ENCODE measurements at regions not wholly inside any gene's neighbourhood (a gene's known extent, or its start where the extent isn't known, plus 50 kb on each side); places are given as distances from the start of the nearest gene placed in this dataset.
"Not testable (repeated sequence)": the region's sequence is repeated elsewhere in the genome, so short reads cannot be mapped to it uniquely, and the experiment has no call there.

DNA sequence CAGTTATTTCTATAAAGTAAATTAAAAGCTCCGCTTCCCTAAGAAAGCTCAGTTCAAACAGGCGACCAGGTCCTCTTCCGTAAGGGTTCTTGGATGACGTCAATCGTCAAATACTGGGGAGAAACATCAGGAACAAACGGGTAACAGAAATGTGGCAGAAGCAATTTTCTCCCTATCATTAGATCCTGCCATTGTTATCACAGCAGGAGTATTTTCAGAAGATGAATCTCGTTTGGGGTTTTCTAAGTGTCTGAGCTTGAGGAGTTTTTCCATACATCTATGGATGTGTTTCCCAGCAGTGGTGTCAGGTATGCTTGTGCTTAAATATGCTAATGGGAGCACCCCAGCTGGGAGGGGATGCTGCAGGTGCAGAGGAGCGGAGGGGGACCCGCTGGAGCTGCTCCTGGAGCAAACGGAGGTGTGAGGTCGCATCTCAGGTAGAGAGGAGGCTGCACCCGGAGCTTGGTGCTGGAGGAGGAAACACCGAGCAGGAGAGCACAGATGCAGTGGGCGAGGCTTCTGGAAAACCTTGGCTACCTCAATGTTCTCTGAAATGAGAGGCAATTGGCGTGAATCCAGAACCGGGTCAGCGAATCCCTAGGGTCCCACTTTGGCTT, 795.5 kb downstream of the AACS start:
- no peaks in the 10 kb centered on the region for H3K36me3 ChIP-seq (ENCODE audit: control insufficient read depth in 1 of 2, insufficient read depth in 2 of 2, low read length in 2 of 2)
- peaks cover 0 to 8% of the 10 kb centered on the region in 2 donors for H3K9me3 ChIP-seq (ENCODE audit: control insufficient read depth in 1 of 2, low read length in 2 of 2)
- H3K4me1 ChIP-seq (ENCODE audit: control insufficient read depth in 1 of 2, insufficient read depth in 2 of 2, low read length in 2 of 2), result no peaks in the 10 kb centered on the region
- no peak overlapping the region for H3K27ac ChIP-seq (ENCODE audit: low read length)
- no peaks in the 10 kb centered on the region for H3K27me3 ChIP-seq (ENCODE audit: low read depth, low read length)
- H3K4me3 ChIP-seq (ENCODE audit: low read depth in 1 of 2, low read length in 2 of 2), result peak overlapping the region in 1 of 2 donors; percentile 48

DNA sequence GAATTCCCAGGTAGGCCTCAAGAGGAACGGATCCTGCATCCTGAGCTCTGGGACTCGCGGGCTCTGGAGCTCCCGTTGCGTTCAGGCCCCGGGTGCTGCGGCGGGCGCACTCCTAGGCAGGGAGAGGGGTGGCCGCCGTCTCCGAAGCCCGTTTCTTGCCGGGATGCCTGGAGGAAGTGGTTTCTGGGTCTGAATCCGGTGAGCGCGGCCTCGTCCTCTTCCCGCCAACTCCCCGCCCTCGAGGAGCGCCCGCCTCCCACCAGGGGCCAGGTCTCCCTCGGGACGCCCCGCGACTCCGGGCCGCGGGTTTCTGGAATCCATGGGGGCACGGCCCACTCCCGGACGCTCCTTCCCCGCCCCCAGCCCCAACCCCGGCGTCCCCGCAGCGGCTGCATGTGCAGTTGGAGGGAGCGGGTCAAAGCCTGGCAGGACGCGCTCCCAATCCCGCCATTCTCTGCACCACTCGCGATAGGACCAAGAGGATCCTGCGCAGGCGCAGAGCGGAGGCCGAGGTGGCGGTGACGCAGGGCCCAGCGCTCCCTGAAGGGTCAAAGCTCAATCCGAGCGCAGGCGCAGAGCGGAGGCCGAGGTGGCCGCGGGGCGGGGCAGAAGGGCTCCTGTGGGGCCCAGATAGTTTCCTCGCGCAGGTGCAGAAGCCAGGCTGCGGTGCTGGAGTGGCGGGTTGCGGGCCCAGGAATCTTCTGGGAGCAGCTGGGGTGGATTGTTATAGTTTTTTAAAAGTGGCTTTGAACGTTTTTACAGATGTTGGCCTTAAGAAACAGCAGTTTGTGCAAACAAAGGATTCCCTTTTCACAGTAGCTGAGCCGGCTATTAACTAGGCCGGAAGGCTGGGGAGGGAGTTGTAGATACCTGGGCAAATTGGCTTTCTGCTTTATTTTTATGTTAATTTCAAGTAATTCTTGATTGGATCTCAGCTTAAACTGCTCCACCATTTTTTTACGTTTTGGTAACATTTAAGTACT, 796.4 kb downstream of the AACS start:
- Histone ChIP-seq H3K4me1 (ENCODE audit: control insufficient read depth in 1 of 2, insufficient read depth in 2 of 2, low read length in 2 of 2) (no peaks in the 10 kb centered on the region), H3K4me3 (ENCODE audit: low read depth in 1 of 2, low read length in 2 of 2) (peak overlapping the region in 1 of 2 donors; percentile 48), H3K9me3 (ENCODE audit: control insufficient read depth in 1 of 2, low read length in 2 of 2) (peaks cover 0 to 8% of the 10 kb centered on the region in 2 donors), H3K36me3 (ENCODE audit: control insufficient read depth in 1 of 2, insufficient read depth in 2 of 2, low read length in 2 of 2) (no peaks in the 10 kb centered on the region), H3K27me3 (ENCODE audit: low read depth, low read length) (no peaks in the 10 kb centered on the region), H3K27ac (ENCODE audit: low read length) (no peak overlapping the region)

DNA sequence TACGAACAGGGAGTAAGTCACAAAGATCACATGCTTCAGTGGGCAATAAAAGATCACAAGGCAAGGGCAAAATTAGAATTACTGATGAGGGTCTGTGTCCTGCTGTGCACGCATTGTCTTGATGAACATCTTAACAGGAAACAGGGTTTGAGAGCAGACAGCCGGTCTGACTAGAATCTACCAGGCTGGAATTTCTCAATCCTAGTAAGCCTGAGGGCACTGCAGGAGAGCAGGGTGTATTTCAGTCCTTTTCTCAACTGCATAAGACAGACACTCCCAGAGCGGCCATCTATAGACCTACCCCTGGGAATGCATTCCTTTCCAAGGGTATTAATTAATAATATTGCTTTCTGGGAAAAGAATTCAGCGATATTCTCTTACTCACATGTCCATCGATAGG, 800.0 kb downstream of the AACS start:
- not testable (repeated sequence) for H3K36me3 ChIP-seq (ENCODE audit: control insufficient read depth in 1 of 2, insufficient read depth in 2 of 2, low read length in 2 of 2); H3K27me3 ChIP-seq (ENCODE audit: low read depth, low read length); H3K9me3 ChIP-seq (ENCODE audit: control insufficient read depth in 1 of 2, low read length in 2 of 2); H3K27ac ChIP-seq (ENCODE audit: low read length); H3K4me3 ChIP-seq (ENCODE audit: low read depth in 1 of 2, low read length in 2 of 2); H3K4me1 ChIP-seq (ENCODE audit: control insufficient read depth in 1 of 2, insufficient read depth in 2 of 2, low read length in 2 of 2)

DNA sequence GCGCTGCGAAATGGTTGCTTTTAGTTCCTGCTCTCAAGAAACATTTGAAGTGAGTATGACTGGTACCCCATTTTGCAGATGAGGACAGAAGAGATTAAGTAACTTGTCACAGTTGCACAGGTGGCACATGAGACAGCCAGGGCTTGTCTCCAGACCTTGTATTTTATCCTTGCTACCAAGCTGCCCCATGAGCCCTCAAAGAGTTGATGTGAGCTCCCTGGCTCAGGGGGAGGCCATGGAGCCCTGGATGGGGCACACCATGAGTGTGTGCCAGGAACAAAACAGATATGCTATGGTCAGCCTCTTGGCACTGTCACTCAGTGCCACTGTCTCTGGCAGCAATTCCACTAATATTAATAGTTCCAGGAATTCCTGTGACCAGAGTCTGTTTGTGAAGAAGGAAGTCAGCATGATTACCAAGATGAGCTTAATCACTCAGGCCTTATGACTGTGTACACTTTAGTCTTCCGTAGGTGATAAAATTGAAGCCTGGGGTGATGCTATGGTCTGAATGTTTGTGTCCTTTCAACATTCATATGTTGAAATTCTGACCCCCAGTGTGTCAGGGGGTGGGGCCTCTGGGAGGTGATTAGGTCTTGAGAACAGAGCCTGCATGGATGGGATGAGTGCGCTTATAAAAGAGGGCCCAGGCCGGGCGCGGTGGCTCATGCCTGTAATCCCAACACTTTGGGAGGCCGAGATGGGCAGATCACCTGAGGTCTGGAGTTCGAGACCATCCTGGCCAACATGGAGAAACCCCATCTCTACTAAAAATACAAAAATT, 806.8 kb downstream of the AACS start:
- no peaks in the 10 kb centered on the region for H3K27me3 ChIP-seq (ENCODE audit: low read depth, low read length)
- H3K4me1 ChIP-seq (ENCODE audit: control insufficient read depth in 1 of 2, insufficient read depth in 2 of 2, low read length in 2 of 2), result no peaks in the 10 kb centered on the region
- no peaks in the 10 kb centered on the region for H3K9me3 ChIP-seq (ENCODE audit: control insufficient read depth in 1 of 2, low read length in 2 of 2)
- no peak overlapping the region for H3K4me3 ChIP-seq (ENCODE audit: low read depth in 1 of 2, low read length in 2 of 2)
- H3K27ac ChIP-seq (ENCODE audit: low read length), result no peak overlapping the region
- H3K36me3 ChIP-seq (ENCODE audit: control insufficient read depth in 1 of 2, insufficient read depth in 2 of 2, low read length in 2 of 2), result no peaks in the 10 kb centered on the region

DNA sequence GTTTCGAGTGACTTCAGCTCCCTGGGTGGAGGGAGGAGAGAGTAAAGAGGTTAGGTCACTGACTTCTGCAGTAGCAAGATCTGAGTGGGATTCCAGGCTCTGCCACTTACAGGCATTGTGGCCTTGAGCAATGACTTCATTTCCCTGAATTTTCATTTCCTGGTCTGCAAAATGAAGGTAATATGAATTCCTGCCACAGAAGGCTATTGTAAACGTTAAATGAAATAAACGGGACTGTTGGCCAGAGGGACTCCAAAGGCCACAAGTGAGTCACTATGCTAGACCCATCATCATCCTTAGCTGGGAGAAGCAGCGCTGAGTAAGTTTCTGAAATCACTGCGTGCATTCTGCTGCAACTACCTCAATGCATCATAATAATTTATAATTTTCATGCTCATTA, 807.8 kb downstream of the AACS start:
- H3K27me3 ChIP-seq (ENCODE audit: low read depth, low read length), result no peaks in the 10 kb centered on the region
- H3K27ac ChIP-seq (ENCODE audit: low read length), result no peak overlapping the region
- H3K36me3 ChIP-seq (ENCODE audit: control insufficient read depth in 1 of 2, insufficient read depth in 2 of 2, low read length in 2 of 2), result no peaks in the 10 kb centered on the region
- H3K4me3 ChIP-seq (ENCODE audit: low read depth in 1 of 2, low read length in 2 of 2), result no peak overlapping the region
- H3K4me1 ChIP-seq (ENCODE audit: control insufficient read depth in 1 of 2, insufficient read depth in 2 of 2, low read length in 2 of 2), result no peaks in the 10 kb centered on the region
- H3K9me3 ChIP-seq (ENCODE audit: control insufficient read depth in 1 of 2, low read length in 2 of 2), result no peaks in the 10 kb centered on the region

DNA sequence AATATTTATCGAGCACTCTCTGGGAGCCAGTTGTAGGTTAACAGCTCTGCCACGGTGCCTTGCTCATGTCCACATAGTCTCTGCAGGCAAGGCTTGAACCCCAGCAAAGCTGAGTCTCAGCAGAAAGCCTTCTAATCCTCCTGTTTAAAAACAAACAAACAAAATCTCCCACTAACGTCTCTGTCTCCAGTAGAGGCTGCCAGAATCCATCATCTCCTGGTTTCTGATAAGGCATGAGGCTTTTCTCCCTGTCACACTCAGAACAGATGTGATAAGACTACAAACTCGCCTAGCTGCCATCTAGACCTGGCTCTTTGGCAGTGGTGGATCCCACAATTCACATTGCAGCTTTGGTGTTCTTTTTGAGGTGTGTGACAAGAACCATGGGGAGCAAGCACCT, 813.2 kb downstream of the AACS start:
- Histone ChIP-seq H3K27me3 (ENCODE audit: low read depth, low read length) (no peaks in the 10 kb centered on the region), H3K27ac (ENCODE audit: low read length) (no peak overlapping the region), H3K4me1 (ENCODE audit: control insufficient read depth in 1 of 2, insufficient read depth in 2 of 2, low read length in 2 of 2) (no peaks in the 10 kb centered on the region), H3K36me3 (ENCODE audit: control insufficient read depth in 1 of 2, insufficient read depth in 2 of 2, low read length in 2 of 2) (no peaks in the 10 kb centered on the region), H3K9me3 (ENCODE audit: control insufficient read depth in 1 of 2, low read length in 2 of 2) (no peaks in the 10 kb centered on the region), H3K4me3 (ENCODE audit: low read depth in 1 of 2, low read length in 2 of 2) (no peak overlapping the region)

DNA sequence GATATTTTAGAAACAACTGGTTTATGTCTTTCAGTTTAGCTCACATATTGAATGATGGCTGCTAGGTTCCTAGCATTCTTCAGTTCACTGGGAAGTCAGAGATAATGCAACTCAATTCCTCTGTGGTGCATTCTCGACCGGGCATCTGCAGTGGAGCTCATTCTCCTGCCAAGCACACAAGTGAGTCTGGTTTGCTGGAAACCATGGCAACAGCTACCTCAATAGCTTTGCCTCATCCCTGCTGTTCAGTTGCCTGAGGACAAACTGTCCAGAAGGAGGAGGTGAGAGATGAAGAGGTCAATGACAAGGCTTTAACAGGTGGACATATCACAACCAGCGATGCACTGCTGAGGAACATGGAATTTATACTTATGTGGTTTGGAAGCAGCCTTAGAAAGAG, 816.9 kb downstream of the AACS start:
- no peaks in the 10 kb centered on the region for H3K36me3 ChIP-seq (ENCODE audit: control insufficient read depth in 1 of 2, insufficient read depth in 2 of 2, low read length in 2 of 2)
- H3K27ac ChIP-seq (ENCODE audit: low read length), result no peak overlapping the region
- H3K27me3 ChIP-seq (ENCODE audit: low read depth, low read length), result no peaks in the 10 kb centered on the region
- no peaks in the 10 kb centered on the region for H3K4me1 ChIP-seq (ENCODE audit: control insufficient read depth in 1 of 2, insufficient read depth in 2 of 2, low read length in 2 of 2)
- H3K9me3 ChIP-seq (ENCODE audit: control insufficient read depth in 1 of 2, low read length in 2 of 2), result no peaks in the 10 kb centered on the region
- no peak overlapping the region for H3K4me3 ChIP-seq (ENCODE audit: low read depth in 1 of 2, low read length in 2 of 2)

DNA sequence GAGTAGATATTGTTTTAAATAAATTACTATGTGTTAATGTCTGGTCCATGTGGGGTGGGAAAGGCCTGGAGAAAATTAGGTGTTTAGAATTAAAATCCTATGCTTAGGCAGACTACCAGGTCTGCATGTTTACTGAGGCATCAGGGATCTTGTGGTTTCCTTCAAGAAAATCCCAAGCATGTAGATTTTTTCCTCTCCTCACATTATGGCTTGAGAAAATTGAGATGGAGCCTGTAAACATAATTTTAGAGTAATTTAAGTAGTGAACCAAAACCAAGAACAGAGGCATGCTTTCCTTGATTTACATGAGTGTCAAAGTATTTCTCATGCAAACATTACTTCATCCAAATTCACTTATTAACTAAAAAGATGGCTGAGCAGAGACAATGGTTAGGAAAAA, 823.7 kb downstream of the AACS start:
- H3K9me3 ChIP-seq (ENCODE audit: control insufficient read depth in 1 of 2, low read length in 2 of 2), result no peaks in the 10 kb centered on the region
- H3K36me3 ChIP-seq (ENCODE audit: control insufficient read depth in 1 of 2, insufficient read depth in 2 of 2, low read length in 2 of 2), result no peaks in the 10 kb centered on the region
- H3K4me3 ChIP-seq (ENCODE audit: low read depth in 1 of 2, low read length in 2 of 2), result no peak overlapping the region
- H3K27ac ChIP-seq (ENCODE audit: low read length), result no peak overlapping the region
- no peaks in the 10 kb centered on the region for H3K27me3 ChIP-seq (ENCODE audit: low read depth, low read length)
- peaks cover 0 to 4% of the 10 kb centered on the region in 2 donors for H3K4me1 ChIP-seq (ENCODE audit: control insufficient read depth in 1 of 2, insufficient read depth in 2 of 2, low read length in 2 of 2)

DNA sequence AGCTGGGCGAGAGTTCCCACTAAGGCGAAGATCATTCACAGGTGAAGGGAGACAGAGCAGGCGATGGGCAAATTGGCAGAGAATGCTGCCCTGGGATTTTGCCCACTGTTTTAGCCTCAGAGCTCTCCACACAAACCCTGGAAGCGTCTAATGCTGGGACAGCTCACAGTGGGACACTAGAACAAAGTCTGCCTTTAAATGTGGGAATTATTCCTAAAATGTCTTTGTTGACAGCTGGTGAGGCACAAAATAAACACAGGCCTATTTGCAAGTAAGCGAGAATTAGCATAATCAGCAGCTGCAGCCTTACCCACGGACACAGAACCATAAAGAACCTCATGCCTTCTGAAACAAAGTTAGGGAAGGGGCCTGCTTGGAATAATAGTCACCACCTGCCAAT, 824.5 kb downstream of the AACS start:
- H3K27me3 ChIP-seq (ENCODE audit: low read depth, low read length), result no peaks in the 10 kb centered on the region
- no peak overlapping the region for H3K4me3 ChIP-seq (ENCODE audit: low read depth in 1 of 2, low read length in 2 of 2)
- peaks cover 0 to 4% of the 10 kb centered on the region in 2 donors for H3K4me1 ChIP-seq (ENCODE audit: control insufficient read depth in 1 of 2, insufficient read depth in 2 of 2, low read length in 2 of 2)
- H3K27ac ChIP-seq (ENCODE audit: low read length), result no peak overlapping the region
- no peaks in the 10 kb centered on the region for H3K9me3 ChIP-seq (ENCODE audit: control insufficient read depth in 1 of 2, low read length in 2 of 2)
- no peaks in the 10 kb centered on the region for H3K36me3 ChIP-seq (ENCODE audit: control insufficient read depth in 1 of 2, insufficient read depth in 2 of 2, low read length in 2 of 2)

DNA sequence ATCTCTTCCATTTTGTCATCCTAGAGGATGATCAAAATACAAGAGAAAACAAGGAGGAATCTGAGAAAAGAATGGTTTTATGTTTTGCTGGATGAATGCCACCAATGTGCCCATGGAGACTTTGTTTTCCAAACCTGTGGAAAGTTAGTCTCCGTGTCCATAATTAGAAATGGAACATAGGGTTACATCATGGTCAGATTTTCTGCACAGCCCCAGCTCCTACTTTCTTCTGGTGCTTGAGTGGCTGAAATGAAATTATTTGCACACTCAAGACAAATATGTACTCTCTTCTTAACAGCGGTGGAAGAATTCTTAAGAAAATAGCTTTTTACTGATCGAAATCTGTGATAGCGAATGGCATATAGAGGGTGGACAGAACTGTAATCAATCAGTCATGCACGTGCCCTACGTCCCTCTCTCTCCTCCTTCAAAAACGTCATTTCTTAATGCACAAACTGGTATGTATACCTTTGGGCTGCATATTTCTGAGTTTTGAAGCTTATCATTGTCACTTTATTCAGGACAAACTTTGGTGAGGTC, 825.2 kb downstream of the AACS start:
- no peaks in the 10 kb centered on the region for H3K9me3 ChIP-seq (ENCODE audit: control insufficient read depth in 1 of 2, low read length in 2 of 2)
- H3K4me3 ChIP-seq (ENCODE audit: low read depth in 1 of 2, low read length in 2 of 2), result no peak overlapping the region
- peaks cover 0 to 4% of the 10 kb centered on the region in 2 donors for H3K4me1 ChIP-seq (ENCODE audit: control insufficient read depth in 1 of 2, insufficient read depth in 2 of 2, low read length in 2 of 2)
- H3K27ac ChIP-seq (ENCODE audit: low read length), result peak overlapping the region; percentile 28
- H3K27me3 ChIP-seq (ENCODE audit: low read depth, low read length), result no peaks in the 10 kb centered on the region
- no peaks in the 10 kb centered on the region for H3K36me3 ChIP-seq (ENCODE audit: control insufficient read depth in 1 of 2, insufficient read depth in 2 of 2, low read length in 2 of 2)

DNA sequence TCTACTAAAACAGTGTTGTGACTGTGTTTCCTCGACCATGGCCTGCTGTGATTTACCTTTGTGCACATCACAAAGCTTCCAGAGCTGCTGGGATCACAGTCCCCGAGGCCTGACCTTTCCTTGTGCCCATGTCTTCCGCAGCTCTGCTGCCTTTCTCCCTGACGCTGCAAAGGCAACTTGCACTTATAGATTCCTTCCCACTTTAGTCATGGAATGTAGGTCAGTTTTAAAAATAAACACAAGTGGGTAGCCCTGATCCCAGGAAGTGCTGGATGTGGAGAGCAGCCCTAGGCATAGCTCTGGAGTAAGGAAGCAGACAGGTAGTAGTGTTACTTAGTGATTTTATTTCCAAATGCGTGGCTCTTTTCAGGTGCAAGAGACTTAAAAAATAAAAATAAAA, 825.7 kb downstream of the AACS start:
- peak overlapping the region; percentile 28 for H3K27ac ChIP-seq (ENCODE audit: low read length)
- no peak overlapping the region for H3K4me3 ChIP-seq (ENCODE audit: low read depth in 1 of 2, low read length in 2 of 2)
- peaks cover 0 to 4% of the 10 kb centered on the region in 2 donors for H3K4me1 ChIP-seq (ENCODE audit: control insufficient read depth in 1 of 2, insufficient read depth in 2 of 2, low read length in 2 of 2)
- H3K27me3 ChIP-seq (ENCODE audit: low read depth, low read length), result no peaks in the 10 kb centered on the region
- H3K9me3 ChIP-seq (ENCODE audit: control insufficient read depth in 1 of 2, low read length in 2 of 2), result no peaks in the 10 kb centered on the region
- no peaks in the 10 kb centered on the region for H3K36me3 ChIP-seq (ENCODE audit: control insufficient read depth in 1 of 2, insufficient read depth in 2 of 2, low read length in 2 of 2)

All from muscle layer of duodenum (tissue), 2 donors.